NOMO-1 treated with DMSO at 0.1 percent for 48 hours (cell line): ENCODE measurements at regions not wholly inside any gene's neighbourhood (a gene's known extent, or its start where the extent isn't known, plus 50 kb on each side); places are given as distances from the start of the nearest gene placed in this dataset.
"Not testable (repeated sequence)": the region's sequence is repeated elsewhere in the genome, so short reads cannot be mapped to it uniquely, and the experiment has no call there.

Experiments used
- DNase-seq: peaks from one replicate; lab custom pipeline; 2025; ENCODE audit not compliant: unreplicated experiment; lab: John Stamatoyannopoulos, UW

DNA sequence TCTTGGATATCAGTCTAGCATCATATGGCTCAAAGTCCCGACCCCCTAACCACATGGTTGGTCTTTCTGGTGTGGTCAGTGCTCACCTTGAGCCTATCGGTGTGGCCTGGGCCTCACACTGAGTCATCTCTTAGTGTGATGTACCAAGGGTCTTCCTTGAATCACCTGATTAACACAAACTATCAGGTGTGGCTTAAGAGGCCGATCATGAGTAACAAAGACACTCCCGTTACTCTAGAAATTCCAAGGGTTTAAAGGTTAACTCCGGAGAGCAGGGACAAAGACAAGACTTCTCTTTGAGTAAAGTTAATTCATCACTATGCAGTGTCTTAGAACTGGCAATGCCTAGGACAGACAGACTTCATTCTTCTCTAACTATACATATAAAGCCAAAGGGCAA, 52.3 kb upstream of the ARMC3 start:
- DNase-seq: no peak

DNA sequence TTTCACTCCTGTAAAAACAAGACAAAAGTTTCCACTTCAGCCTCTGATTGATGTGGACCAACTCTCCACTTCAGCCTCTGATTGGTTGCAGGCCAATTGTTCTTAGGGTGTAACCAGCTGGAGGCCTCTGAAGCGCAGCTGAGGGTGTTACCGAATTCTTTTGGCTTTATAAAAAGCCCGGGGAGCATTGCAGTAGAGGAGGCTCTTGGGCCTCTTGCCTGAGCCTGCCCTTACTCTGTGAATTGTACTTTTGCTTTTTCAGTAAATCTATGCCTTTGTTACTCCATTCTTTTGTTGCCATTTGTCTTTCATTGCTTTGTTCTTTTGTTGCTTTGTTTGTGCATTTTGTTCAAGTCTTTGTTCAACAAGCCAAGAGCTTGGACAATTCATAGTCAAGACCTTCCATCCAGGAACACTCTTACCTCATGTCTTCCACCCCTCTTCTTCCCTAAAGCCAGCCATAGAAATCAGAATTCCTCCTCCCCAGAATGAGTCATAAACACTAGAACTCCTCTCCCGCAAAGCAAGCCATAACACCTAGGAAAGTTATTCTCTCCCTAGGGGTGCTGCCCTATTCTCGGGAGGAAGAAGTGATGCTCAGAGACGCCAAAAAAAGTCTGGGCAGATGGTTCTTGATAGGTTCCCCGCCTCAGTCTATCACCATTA, 53.5 kb upstream of the ARMC3 start:
- DNase-seq: no peak

DNA sequence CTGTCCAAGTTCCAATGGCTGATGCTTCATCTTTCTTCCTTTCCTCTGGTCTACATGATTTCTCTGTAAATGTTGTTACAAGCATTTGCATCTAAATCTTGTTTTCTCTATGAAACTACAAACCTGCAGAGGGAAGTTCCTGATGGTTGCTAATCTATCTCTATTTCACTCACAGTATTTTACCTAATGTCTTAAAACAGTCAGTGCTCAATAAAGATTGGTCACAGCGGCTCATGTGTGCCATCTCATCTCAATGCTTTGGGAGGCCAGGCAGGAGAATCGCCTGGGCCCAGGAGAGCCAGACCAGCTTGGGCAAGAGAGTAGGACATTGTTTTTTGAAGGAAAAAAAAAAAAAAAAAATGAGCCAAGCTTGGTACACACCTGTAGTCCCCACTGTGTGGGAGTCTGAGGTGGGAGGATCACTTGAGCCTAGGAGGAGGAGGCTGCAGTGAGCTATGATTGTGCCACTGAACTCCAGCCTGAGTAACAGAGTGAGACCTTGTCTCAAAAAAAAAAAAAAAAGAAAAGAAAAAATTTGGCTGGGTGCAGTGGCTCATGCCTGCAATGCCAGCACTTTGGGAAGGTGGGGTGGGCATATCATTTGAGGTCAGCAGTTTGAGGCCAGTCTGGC, 71.3 kb upstream of the ARMC3 start:
- no peak for DNase-seq

DNA sequence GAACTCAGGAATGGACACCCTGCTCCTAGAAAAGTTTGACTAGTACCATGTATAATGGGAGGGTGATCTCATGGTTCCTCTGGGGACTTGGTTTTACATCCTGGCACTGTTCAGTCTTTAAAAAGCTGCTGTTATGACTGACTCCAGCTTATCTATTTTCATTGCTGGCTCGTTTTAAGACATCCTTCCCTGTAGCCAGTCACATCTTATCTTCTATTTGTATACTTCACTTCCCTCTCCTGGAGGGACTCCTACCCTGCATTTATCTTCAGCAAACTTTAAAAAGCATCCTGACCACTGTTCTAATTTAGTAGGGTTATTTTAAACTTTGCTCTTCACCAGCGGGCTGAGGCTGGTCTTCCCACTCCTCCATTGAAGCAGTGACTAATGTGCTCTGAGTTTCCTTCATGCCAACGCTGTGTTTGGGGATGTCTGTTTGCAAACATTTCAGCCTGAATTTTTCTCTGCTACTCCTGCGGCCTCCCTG, 72.9 kb upstream of the ARMC3 start:
- DNase-seq: no peak

DNA sequence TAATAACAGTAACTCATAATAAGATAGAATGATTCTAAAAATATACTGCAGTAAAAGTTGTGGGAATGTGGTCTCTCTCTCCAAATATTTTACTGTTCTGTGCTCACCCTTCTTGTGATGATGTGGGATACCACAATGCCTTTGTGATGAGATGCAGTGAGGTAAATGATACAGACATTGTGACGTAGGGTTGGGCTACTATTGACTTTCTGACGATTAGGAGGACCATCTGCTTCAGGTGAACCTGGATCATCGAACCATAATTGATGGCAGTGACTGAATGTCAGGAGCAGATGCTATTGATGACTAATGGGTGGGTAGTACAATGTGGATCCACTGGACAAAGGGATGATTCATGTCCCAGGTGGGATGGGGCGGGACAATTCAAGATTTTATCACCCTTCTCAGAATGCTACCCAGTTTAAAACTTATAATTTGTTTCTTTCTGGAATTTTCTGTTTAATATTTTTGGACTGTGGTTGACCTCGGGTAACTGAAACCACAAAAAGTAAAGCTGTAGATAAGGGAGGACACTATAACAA, 73.9 kb upstream of the ARMC3 start:
- no peak for DNase-seq

DNA sequence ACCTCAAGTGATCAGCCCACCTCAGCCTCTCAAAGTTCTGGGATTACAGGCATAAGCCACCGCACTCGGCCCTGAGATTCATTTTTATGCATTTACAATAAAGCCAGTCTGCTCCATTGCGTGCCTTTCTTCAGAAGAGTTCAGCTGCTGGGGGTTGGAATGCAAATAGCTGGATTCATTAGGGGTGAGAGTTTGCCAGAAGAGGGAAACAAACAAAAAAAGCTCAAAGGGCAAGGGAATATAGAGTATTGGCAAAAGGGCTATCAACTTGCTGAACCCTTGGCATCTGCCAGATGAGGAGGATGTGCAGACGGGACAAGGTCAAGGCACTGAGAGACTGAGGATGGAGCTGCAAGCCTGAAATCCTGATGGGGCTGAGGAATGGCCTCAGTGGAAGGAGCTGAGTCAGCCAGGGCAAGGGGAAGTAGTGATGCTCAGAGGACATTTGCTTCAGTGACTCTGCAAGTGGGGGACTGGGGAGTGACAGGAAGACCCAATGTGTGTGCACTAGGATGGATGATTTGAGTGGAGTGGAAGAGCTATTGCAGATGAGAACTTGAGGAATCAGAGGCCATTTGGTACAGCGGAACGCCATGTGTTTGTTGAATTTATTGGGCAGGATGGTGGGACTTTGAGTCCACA, 75.0 kb upstream of the ARMC3 start:
- no peak for DNase-seq

DNA sequence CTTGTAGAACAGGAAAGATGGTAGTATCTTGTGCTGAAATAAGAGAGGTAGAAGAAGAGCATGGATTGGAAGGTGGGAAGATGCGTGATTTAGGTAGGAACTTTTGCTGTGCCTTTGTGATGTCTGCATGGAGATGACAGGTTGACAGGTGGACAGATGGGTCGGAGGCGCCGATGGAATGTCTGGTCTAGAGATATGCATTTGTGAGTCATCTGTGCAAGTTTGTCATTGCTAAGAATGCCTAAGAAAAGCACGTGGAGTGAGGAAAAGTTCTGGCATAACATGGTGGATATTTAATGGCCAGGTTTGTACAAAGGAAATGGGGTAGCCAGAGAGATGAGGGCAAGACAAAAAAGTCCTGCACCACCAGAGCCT, 76.0 kb upstream of the ARMC3 start:
- DNase-seq: no peak

DNA sequence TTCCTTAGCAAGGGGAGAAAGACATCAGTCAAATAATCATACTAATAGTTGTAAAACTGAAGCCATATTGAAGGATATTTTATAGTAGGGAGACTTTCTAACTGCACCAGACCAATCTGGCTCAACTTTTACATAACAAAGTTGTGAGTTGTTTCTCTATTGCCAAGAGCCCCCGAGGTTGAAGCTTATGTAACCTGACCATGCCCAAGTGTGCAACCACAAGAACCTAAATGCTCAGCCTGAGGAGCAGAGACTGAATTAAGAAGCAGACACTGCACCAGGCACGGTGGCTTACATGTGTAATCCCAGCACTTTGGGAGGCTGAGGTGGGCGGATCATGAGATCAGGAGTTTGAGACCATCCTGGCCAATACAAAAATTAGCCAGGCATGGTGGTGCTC, 77.3 kb upstream of the ARMC3 start:
- no peak for DNase-seq

DNA sequence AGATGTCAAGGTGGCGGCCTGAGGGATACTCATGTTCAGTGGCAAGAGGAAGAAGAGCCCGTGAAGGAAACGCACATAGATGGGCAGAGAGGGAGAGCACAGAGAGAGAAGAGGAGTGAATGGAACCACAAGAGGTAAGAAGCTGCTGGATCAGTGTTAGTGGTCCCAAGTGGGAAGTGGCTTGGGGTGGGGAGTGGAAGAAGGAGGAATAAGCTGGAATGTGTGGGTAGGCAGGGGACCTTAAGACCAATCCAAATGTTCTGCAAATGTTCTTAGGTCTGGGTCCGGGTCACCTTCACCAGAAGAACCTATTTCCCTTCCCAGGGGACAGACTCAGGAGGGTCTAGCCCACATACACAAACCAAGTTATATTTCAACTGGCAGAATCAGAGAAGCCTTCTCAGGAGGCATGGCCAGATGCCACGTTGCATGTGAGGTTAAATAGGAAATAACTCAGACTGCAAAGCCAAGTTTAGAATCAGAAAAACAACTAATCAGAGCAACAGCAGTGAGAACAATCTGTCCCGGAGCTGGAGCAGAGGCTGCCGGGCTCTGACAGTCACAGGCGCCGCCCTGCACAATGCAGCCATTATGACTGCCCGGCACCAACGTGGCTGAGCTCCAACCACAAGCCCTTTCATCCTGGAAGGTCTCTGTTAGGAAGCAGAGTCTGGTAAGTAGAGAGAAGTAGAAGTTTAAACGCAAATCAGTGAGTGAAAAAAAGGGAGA, 78.6 kb upstream of the ARMC3 start:
- no peak for DNase-seq

DNA sequence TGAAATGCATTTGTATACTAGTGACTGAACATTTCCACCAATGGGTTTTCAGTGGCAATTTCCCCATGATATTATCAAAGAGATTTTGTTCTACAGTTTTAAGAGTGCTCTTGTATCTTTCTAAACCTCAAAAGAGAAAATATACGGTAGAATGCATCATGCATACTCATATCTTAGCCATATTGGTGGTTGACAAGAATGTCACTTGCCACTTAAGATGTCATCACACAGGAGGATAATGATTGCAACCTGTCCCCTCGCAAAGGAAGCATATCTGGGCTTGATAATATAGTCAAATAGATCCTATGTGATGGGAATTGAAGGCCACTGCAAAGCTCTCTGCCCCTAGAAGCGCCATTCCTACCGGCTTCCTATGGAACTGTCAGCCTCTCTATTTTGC, 79.3 kb upstream of the ARMC3 start:
- no peak for DNase-seq

DNA sequence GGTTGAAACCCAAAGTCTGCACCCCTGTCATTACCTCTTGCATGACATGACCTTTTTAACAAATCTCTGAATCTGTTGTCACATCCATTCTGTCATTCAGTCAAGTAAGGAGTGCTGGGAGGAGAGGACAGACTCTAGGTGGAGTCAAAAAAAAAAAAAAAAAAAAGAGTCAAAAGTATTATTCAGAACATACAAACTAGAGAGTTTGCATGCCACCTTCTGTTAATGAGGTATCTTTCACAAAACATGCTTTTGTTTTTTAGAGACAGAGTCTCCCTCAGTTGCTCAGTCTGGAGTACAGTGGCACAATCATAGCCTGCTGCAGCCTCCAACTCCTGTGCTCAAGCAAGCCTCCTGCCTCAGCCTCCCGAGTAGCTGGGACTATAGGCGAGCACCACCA, 81.6 kb upstream of the ARMC3 start:
- no peak for DNase-seq

DNA sequence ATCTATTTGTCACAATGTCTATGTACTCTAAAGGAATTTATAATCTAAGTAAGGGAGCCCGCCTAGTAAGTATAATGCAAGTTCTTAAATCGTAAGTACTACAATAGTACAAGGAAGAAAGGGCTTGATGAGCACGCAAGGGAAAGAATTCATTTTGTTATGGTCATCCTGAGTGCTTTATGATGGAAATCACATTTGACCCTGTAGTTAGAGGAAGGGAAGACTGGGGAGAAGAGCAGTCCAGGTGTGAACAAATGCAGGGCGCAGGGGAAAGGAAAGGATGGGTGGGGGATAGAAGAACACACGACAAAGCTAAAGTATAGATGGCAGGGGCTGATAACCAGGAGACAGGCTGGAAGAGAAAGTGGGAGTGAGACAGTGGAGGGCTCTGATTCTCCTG, 88.2 kb upstream of the ARMC3 start:
- no peak for DNase-seq

DNA sequence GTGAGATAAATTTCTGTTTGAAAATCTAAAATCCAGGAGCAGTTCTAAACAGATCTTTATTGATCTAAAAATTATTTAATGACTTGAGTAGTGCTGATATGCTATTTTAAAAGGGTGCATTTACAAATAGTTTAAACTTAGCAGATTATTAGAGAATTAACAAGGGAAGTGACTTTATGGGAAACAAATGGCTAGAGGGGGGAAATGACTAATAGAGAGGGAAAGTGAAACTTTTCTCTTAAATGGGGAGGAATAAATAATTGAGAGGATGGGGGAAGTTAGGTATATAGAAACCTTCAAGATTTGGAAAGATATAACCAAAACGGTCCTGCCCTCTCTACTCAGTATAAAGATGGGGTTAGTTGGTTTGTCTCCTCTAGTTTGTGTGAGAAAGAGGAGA, 90.1 kb upstream of the ARMC3 start:
- no peak for DNase-seq

DNA sequence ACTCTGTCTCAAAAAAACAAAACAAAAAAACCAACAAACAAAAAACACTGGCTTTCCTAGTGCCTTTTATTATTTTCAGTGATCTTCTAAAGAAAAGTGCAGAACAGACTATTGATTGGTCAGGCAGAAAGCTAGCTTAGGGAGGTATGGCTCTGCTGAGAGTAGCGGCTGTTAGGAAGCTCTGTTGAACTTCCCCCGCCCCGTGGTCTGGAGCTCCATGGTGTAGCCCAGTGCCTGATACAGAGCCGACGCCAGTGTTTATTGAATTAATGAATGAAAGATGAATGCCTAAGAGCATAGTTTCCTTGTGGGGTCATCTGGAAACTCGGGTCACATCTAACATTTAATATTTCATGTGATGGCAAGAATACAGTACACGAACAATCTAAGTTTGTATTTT, 90.5 kb upstream of the ARMC3 start:
- DNase-seq: no peak

DNA sequence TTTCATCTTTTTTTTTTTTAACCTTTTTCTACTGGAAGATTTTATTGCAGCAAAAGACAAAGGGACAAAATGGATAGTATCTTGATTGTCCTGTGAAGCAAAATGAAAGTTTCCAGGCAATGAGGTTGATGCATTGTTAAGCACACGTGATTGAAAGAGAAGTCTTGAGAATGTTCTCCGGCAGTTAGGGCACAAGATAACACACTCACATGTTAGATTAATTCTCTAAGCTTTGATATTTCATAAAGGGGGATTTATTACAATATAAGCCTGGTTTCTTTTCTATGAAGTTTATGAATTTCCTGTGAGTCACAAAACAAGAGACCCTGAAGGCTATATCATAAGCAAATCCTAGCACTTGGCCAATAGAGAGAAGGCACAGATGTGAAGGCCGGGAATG, 93.4 kb upstream of the ARMC3 start:
- DNase-seq: no peak

DNA sequence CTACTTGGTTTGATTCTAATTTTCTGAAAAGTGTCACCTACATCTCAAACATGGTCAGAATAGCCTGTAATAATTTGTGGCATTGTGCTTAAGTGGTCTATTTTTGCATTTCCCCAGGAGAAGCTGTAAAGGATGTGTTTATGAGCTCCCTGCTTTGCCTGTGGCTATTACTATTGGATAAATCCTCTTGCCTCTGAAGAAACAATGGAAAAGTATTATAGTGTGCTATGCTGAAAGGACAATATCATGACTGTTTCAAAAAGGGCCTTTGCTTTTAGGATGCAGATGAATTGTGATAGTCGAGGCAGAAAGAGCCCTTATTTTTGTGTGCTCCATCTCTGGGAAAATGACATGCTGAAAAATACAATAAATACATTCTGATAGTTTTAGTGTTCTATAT, 94.1 kb upstream of the ARMC3 start:
- no peak for DNase-seq

DNA sequence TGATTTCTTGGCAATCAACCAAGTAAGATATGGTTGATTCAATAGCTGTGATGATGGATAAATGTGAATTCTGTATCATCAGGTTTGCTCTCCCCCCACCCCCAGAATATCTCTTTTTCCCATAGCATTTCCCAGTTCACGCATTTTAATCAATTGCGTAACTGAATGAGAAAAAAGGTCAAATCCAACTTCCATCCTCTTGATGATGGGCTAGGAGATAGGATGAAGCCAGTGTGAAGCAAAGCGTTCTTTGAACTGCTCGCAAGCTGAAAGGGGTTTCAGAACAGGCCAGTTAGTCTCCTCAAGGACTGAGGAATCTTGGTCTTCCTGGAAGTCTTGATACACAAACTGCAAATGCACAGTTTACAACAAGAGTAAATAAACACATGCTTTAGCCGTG, 94.5 kb upstream of the ARMC3 start:
- no peak for DNase-seq

DNA sequence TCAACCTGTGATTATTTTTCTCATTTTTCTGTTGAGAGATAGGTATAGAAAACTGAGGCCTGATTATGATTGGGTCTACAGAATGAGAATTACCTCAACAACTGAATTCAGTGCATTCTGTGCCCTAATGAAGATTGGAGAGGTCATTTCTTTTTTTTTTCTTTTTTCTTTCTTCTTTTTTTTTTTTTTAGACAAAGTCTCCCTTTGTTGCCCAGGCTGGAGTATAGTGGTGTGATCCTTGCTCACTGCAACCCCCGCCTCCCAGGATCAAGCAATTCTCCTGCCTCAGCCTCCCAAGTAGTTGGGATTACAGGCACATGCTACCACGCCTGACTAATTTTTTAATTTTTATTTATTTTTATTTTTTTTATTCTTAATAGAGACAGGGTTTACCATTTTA, 95.0 kb upstream of the ARMC3 start:
- DNase-seq: no peak

DNA sequence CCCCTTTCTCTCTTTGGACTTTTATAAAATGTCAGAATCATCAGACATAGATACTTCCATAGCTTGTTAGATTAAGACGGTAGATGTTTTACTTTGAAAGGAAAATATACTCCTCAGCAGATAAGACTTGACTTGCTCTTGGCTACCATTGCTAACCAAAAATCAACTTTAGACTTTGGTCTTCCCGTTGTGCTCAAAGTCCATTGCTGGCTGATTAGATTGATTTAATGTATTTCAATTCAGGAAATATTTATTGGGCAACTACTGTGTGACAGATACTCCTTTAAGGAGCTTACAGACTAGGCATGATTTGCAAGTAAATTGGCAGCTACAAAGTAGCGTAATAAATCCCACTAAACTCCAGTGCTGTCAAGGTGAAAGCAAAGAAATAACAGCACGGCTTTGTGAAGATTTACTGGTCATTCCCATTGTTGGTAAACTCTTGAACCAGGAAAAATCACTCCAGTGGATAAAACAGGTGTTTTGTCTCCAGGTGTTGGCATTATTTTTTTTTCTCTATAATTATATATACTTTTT, 95.7 kb upstream of the ARMC3 start:
- DNase-seq: no peak

DNA sequence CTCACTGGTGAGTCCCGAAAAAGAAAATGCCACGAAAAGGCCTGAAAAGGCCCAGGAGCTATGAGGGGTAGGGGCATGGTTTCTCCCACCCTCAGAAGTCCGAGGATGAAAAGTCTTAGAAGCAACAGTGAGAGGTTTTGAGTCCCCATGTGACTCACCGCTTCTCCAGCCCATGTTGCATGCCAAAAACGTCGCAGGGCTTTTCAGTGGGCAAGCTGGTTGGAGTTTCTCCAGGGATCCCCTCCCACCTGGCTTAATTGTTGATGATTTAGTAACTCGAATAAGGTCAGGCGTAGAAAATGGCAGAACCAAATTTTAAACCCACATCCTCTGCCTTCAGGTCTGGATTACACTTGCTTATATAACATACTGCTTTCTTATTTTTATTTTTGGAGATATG, 96.3 kb upstream of the ARMC3 start:
- DNase-seq: no peak

DNA sequence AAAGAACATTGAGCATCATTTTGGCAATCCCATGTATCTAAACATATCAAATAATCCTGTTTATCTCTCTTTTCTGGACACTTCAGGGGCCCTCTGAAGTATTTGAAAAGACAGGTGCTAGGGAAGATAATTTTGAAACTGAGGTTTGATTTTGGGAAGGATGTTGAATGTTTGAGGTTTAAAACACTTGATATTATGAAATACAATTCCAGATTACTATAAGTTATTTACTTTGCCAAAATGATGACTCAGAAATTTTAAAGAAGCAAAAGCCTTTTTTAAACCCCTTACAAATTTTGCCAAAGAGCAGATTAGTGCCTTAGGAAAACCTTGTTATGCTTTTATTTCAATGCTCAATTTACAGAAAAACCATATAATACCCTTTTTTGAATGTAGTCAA, 99.1 kb upstream of the ARMC3 start:
- DNase-seq: not testable (repeated sequence)
